ENCODE measurements at regions not wholly inside any gene's neighbourhood (a gene's known extent, or its start where the extent isn't known, plus 50 kb on each side); places are given as distances from the start of the nearest gene placed in this dataset.

- DNase-seq (ENCODE audit: low spot score), result no peak
Measured at GRCh38 chr12:18207266-18207665, 54.1 kb upstream of the PIK3C2G start.

DNA sequence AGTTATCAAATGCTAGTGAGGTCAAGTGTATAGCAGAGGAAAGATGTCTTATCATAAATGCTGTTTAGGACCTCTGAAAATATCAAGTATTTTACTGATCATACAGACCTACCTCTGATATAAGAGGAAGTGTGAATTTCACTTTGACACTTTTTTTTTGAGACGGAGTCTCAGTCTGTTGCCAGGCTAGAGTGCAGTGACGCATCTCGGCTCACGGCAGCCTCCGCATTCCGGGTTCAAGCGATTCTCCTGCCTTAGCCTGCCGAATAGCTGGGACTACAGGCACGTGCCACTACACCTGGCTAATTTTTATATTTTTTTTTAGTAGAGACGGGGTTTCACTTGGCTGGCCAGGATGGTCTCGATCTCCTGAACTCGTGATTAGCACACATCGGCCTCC is 55.1 kb upstream of the PIK3C2G start:
- DNase-seq (ENCODE audit: low spot score), result no peak

- peak; percentile 5 for DNase-seq (ENCODE audit: low spot score)
Measured at GRCh38 chr12:18204053-18204452, 57.3 kb upstream of the PIK3C2G start.

DNA sequence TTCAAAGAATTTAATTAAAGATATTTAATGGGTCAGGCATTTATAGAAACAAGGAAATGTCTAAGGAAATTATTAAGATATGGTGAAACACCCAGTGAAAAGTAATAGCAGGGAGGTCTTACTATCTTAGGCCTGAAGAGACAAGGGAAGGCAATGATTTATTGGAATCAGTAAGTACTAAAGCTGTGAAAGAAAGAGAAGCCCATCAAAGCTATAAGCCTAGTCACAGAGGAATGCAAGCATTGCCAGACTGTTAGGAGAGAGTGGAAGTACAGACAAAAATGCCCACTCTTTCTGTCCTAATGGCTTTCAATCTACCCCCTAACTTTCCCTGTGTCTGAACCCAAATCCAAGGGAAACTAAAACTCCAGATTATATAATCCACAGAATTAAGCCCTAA is 69.2 kb upstream of the PIK3C2G start:
- DNase-seq (ENCODE audit: low spot score), result no peak

DNA sequence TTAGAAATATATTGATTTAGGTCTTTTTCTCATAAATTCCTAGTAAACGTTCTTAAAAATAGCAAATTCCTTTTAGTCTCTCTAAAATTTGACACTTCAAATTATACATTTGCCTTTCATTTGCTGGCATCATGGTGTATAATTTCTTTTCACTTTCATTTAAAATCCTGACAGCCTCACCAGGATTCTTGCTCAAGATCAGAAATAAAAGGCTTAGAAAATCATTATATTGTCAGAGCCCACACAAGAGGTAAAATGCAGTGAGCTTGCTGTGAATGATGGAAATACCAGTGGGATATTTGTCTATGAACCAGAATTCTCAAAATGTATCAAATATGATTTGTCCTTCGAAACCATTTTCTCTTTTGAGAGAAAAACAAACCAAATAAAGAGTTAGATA is 78.2 kb upstream of the PIK3C2G start:
- no peak for DNase-seq (ENCODE audit: low spot score)

- DNase-seq (ENCODE audit: low spot score), result no peak
Measured at GRCh38 chr12:18171571-18171970, 81.6 kb upstream of the RERGL start.

DNA sequence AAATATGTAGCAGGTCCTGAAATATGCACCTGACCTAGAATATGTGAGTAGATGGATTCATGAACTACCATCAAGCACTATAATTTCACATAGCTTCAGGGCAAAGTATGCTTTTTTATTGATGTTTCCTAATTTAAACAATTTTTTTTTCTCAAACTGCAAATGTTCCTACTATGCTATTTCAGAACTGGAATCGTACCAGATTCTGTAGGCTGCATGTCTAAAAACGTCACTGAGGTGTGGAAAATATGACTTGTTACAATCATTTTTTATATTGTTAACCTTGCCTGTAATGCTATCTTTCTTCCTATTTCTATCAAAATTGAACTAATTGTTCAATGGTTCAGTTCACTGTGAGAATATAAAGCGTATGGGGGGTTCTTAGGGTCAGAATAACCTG is 78.0 kb upstream of the RERGL start:
- DNase-seq (ENCODE audit: low spot score), result no peak

DNA sequence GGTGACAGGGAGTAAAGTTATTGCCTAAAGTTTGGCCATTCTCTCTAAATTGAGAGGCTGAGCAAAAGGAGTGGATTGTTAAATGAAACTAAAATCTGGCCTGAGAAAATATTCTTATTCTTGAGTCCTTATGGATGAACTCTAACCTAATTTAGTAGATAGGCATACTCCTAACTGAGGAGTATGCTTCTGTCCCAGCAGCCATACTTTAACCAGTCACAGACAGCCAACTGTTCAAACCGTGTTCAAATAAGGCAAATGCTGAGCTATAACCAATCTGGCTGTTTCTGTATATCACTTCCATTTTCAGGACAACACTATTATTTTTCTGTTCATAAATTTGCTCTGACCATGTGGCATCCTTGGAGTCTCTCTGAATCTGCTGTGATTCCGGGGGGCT is 75.9 kb upstream of the RERGL start:
- no peak for DNase-seq (ENCODE audit: low spot score)

GRCh38 chr12:18165422-18165871 is 75.5 kb upstream of the RERGL start:
- DNase-seq (ENCODE audit: low spot score), result no peak

- no peak for DNase-seq (ENCODE audit: low spot score)
Measured at GRCh38 chr12:18160901-18161300, 70.9 kb upstream of the RERGL start.

DNA sequence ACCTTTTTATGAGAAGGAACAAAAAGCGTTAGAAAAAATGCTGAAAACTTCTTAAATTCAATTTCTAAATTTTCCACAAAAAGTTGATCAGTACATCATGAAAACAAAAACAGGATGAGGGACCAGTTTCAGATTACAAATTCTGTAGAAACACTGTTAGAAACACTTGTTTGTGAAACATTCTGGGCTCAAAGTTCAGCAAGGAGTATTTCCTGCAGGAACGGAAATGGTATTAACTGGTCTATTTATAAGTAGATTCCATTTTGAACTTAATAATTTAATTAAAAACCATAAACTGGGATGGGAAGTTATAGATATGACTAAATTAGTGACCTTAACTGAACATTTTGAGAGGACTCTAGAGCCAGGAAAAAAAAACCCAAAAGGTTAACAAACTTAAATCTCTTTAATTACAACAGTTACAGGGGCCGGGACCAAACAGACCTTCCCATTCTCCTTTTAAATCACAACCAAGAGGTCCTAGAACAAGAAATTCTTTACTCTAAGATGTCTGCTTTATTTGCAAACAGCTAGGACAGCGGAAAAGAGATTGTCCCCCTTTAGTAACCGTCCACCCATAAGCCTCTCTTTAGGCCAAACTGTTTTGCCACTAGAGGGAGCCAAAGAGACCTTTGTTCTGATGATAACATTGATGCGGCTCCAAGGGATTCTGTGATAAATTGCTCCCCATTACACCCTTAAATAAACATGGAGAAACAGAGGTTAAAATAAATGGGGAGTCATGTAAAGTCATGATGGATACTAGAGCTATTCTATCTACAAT is 69.0 kb upstream of the RERGL start:
- peak; percentile 78 for DNase-seq (ENCODE audit: low spot score)

DNA sequence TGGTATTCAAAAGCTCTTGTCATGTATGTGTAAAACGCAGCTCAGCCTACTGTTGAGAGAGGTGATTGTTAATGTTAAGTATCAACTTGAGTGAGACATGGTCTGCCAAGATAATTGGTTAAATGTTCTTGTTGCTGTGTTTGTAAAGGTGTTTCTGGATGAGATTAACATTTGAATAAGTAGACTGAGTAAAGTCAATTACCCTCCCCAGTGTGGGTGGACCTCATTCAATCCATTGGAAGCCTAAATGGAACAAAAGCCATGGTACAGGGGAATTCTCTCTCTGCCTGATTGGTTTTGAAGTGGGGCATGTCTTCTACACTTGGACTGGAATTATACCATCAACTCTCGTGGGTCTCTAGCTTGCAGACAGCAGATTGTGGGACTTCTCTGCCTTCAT is 63.8 kb upstream of the RERGL start:
- DNase-seq (ENCODE audit: low spot score), result no peak

DNA sequence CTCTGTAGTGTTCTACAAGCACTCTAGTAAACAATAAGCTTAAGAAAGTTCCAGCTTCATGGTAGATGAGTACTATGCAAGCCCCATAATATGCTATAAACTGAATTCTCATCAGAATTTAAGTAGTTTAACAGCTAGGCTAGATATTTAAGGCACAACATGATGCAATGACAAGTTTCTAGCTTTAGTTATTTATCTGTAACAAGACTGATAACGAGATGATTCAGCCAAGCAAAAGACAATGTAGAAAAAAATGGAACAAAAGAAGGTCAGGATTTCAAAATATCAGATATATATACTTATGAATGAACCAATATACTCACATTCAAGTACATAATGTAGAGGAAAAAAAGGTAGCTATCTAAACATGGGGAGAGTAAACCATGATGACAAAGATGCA is 61.0 kb upstream of the RERGL start:
- no peak for DNase-seq (ENCODE audit: low spot score)

GRCh38 chr12:18148961-18149360 is 59.0 kb upstream of the RERGL start:
- no peak for DNase-seq (ENCODE audit: low spot score)

DNA sequence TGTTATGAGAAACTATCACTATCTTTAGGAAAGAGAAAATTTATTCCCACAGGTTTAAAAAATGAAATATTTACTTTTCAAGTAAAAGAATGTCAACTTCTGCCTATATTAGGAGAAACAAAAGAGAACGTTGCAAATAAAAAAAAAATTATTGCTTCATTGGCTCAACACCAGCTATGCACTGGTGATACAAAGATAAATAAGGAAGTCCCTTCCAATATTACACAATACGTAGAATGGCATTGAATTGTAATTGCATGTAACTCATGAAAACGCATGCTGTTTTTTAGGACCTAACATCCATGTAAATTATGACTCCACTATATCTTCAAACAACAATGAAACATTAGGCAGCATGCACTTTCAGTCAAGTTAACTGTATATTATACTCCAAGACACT is 56.4 kb upstream of the RERGL start:
- no peak for DNase-seq (ENCODE audit: low spot score)

DNA sequence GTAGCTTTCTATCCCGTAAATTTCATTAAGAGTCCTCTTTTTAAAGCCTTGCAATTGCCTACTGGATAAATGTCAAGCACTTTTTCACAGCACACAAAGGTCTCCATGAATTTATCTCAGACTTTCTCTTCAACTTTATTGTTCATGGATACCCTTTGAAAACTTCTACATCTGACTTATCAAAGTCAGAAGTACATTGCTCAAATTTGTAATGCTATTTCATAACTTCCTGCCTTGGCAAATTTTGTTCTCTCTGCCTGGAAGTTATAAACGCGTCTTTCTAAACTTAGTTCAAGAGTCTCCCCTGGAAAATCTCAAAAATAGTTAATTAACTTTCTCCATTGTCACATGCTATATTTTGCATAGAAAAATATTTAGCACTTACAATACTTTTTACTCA is 55.9 kb upstream of the RERGL start:
- DNase-seq (ENCODE audit: low spot score), result no peak

- peak; percentile 23 for DNase-seq (ENCODE audit: low spot score)
Measured at GRCh38 chr12:18141048-18141982, 51.3 kb upstream of the RERGL start.

- peak; percentile 40 for DNase-seq (ENCODE audit: low spot score)
Measured at GRCh38 chr12:18139989-18140596, 50.1 kb upstream of the RERGL start.
